Liver (tissue), 3 donors: ENCODE measurements at regions not wholly inside any gene's neighbourhood (a gene's known extent, or its start where the extent isn't known, plus 50 kb on each side); places are given as distances from the start of the nearest gene placed in this dataset.

Experiments used
- CTCF ChIP-seq: fragments of 150-350 bp; IDR thresholded peaks from 2 replicates; pipeline ENCODE4 v1.5.1; 2017; ENCODE audit warnings: improper control_type of control experiment, low read depth, low read length; ENCODE audit not compliant: missing input control
- EGR1 ChIP-seq, 2 donors: IDR thresholded peaks; 2 replicates each; pipeline ENCODE4 v1.6.1; 2016 to 2018; ENCODE audit warnings: antibody characterized with exemption in 2 of 2, low read depth in 2 of 2
- GABPA ChIP-seq, 2 donors: IDR thresholded peaks in 1 of 2; conservative IDR thresholded peaks in 1 of 2; 2 replicates each; pipeline ENCODE4 v1.6.1; 2016; ENCODE audit warnings: antibody characterized with exemption in 2 of 2, mild to moderate bottlenecking in 1 of 2, moderate library complexity in 1 of 2
- HNF4A ChIP-seq, 2 donors: conservative IDR thresholded peaks; 2 replicates each; pipeline ENCODE4 v1.6.1; 2016; ENCODE audit warnings: antibody characterized with exemption in 2 of 2, mild to moderate bottlenecking in 2 of 2
- HNF4G ChIP-seq: IDR thresholded peaks from 2 replicates; pipeline ENCODE4 v1.6.1; 2016; ENCODE audit warnings: antibody characterized with exemption
- JUND ChIP-seq, 2 donors: IDR thresholded peaks; 2 replicates each; pipeline ENCODE4 v1.6.1; 2016; ENCODE audit warnings: antibody characterized with exemption in 2 of 2
- MAX ChIP-seq: IDR thresholded peaks from 2 replicates; pipeline ENCODE4 v1.6.1; 2016; ENCODE audit warnings: antibody characterized with exemption
- RAD21 ChIP-seq, 2 donors: IDR thresholded peaks; 2 replicates each; pipeline ENCODE4 v1.6.1; 2016; ENCODE audit warnings: antibody characterized with exemption in 2 of 2, mild to moderate bottlenecking in 2 of 2
- REST ChIP-seq: IDR thresholded peaks from 2 replicates; pipeline ENCODE4 v1.6.1; 2016; ENCODE audit warnings: antibody characterized with exemption, mild to moderate bottlenecking
- SP1 ChIP-seq: IDR thresholded peaks from 2 replicates; pipeline ENCODE4 v1.6.1; 2018; ENCODE audit warnings: antibody characterized with exemption, mild to moderate bottlenecking
- TAF1 ChIP-seq: conservative IDR thresholded peaks from 2 replicates; pipeline ENCODE4 v1.6.1; 2016; ENCODE audit warnings: antibody characterized with exemption, mild to moderate bottlenecking
- YY1 ChIP-seq: IDR thresholded peaks from 2 replicates; pipeline ENCODE4 v1.6.1; 2016; ENCODE audit warnings: antibody characterized with exemption, mild to moderate bottlenecking
- ZBTB33 ChIP-seq: IDR thresholded peaks from 2 replicates; pipeline ENCODE4 v1.6.1; 2016; ENCODE audit warnings: antibody characterized with exemption
- donor health status: healthy.
- donor health status: healthy.

GRCh38 chr3:148190441-148190990 is 507.2 kb upstream of the AGTR1 start:
- TF ChIP-seq JUND (IDR thresholded peaks at IDR 0.05) (no peak), CTCF (no peak), RAD21 (IDR thresholded peaks at IDR 0.05) (no peak), REST (no peak), TAF1 (no peak), YY1 (no peak), ZBTB33 (no peak), MAX (no peak), SP1 (no peak), HNF4G (no peak), HNF4A (conservative IDR thresholded peaks at IDR 0.05) (no peak), GABPA (IDR thresholded peaks at IDR 0.05 in 1 of 2, conservative IDR thresholded peaks at IDR 0.05 in 1 of 2) (no peak), EGR1 (IDR thresholded peaks at IDR 0.05; ENCODE audit: low read depth in 2 of 2) (no peak)
